Ishikawa (cell line): ENCODE measurements at regions not wholly inside any gene's neighbourhood (a gene's known extent, or its start where the extent isn't known, plus 50 kb on each side); places are given as distances from the start of the nearest gene placed in this dataset.

ENCODE experiments used
- CEBPB ChIP-seq: IDR thresholded peaks from 2 replicates; pipeline ENCODE4 v1.6.1; 2012
- CREB1 ChIP-seq: IDR thresholded peaks from 2 replicates; pipeline ENCODE4 v1.6.1; 2012; ENCODE audit warnings: low read depth
- EGR1 ChIP-seq: IDR thresholded peaks from 2 replicates; pipeline ENCODE4 v1.6.1; 2012
- EP300 ChIP-seq: IDR thresholded peaks from 2 replicates; pipeline ENCODE4 v1.6.1; 2012; ENCODE audit warnings: borderline replicate concordance
- TAF1 ChIP-seq: IDR thresholded peaks from 2 replicates; pipeline ENCODE4 v1.6.1; 2012; ENCODE audit warnings: low read depth, mild to moderate bottlenecking
- YY1 ChIP-seq: IDR thresholded peaks from 2 replicates; pipeline ENCODE4 v1.6.1; 2012; ENCODE audit warnings: low read depth
- TF ChIP-seq, protein P1 (sequence below): IDR thresholded peaks from 2 replicates; pipeline ENCODE4 v1.6.1; 2012; ENCODE audit warnings: low read depth, mild to moderate bottlenecking
- TF ChIP-seq, protein P2 (sequence below): IDR thresholded peaks from 2 replicates; pipeline ENCODE4 v1.6.1; 2012
- TF ChIP-seq, protein P3 (sequence below): IDR thresholded peaks from 2 replicates; pipeline ENCODE4 v1.6.1; 2012

DNA sequence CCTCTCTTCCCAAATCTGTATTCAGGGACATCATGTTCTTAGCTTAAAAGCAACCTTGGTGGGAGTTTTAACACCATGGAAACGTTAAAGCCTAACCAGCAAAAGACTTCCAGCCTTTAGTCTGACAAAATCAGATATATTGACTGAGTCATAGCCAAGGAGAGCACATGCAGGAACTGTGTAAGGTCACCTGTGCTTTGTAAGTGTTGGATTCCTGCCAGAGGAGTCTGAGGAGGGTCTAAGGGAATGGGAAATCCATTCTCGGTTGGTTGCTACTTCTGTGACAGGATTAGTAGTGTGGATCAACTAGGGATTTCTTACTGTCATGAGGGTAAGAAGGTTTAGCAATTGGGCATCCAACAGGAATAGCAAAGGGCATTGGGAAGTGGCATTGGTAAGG, 142.0 kb upstream of the CHD1 start:
- TF ChIP-seq CEBPB, result no peak
- TF ChIP-seq CREB1, result no peak
- TF ChIP-seq, protein P1, sequence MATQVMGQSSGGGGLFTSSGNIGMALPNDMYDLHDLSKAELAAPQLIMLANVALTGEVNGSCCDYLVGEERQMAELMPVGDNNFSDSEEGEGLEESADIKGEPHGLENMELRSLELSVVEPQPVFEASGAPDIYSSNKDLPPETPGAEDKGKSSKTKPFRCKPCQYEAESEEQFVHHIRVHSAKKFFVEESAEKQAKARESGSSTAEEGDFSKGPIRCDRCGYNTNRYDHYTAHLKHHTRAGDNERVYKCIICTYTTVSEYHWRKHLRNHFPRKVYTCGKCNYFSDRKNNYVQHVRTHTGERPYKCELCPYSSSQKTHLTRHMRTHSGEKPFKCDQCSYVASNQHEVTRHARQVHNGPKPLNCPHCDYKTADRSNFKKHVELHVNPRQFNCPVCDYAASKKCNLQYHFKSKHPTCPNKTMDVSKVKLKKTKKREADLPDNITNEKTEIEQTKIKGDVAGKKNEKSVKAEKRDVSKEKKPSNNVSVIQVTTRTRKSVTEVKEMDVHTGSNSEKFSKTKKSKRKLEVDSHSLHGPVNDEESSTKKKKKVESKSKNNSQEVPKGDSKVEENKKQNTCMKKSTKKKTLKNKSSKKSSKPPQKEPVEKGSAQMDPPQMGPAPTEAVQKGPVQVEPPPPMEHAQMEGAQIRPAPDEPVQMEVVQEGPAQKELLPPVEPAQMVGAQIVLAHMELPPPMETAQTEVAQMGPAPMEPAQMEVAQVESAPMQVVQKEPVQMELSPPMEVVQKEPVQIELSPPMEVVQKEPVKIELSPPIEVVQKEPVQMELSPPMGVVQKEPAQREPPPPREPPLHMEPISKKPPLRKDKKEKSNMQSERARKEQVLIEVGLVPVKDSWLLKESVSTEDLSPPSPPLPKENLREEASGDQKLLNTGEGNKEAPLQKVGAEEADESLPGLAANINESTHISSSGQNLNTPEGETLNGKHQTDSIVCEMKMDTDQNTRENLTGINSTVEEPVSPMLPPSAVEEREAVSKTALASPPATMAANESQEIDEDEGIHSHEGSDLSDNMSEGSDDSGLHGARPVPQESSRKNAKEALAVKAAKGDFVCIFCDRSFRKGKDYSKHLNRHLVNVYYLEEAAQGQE, result no peak
- no peak for TF ChIP-seq EP300
- TF ChIP-seq EGR1, result no peak
- TF ChIP-seq TAF1, result no peak
- TF ChIP-seq, protein P2, sequence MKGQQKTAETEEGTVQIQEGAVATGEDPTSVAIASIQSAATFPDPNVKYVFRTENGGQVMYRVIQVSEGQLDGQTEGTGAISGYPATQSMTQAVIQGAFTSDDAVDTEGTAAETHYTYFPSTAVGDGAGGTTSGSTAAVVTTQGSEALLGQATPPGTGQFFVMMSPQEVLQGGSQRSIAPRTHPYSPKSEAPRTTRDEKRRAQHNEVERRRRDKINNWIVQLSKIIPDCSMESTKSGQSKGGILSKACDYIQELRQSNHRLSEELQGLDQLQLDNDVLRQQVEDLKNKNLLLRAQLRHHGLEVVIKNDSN, result no peak
- TF ChIP-seq, protein P3, sequence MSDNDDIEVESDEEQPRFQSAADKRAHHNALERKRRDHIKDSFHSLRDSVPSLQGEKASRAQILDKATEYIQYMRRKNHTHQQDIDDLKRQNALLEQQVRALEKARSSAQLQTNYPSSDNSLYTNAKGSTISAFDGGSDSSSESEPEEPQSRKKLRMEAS, result no peak
- TF ChIP-seq YY1, result no peak
